Activated T-helper 2 cell treated with anti-CD3 and anti-CD28 coated beads, Interferon-gamma antibody, Interleukin-2, Interleukin-4, amounts not matched to agents 10 μg/mL and 5 μg/mL and 100 μg/mL, durations not matched to agents 14 hours and 24 hours and 36 hours (primary cell): ENCODE measurements at regions not wholly inside any gene's neighbourhood (a gene's known extent, or its start where the extent isn't known, plus 50 kb on each side); places are given as distances from the start of the nearest gene placed in this dataset.

Source experiments
- DNase-seq: peaks from one replicate; pipeline ENCODE4 v3.0.0; 2021; ENCODE audit warnings: low spot score
- H3K27ac Mint-ChIP-seq: one replicate; pipeline ENCODE4 v1.8.0; 2021; ENCODE audit warnings: mixed read lengths
- H3K27me3 Mint-ChIP-seq: one replicate; pipeline ENCODE4 v1.8.0; 2021; ENCODE audit warnings: low read depth, mixed read lengths
- H3K36me3 Mint-ChIP-seq: one replicate; pipeline ENCODE4 v1.8.0; 2021; ENCODE audit warnings: low read depth, mixed read lengths
- H3K4me1 Mint-ChIP-seq: one replicate; pipeline ENCODE4 v1.8.0; 2021; ENCODE audit warnings: low read depth, mixed read lengths
- H3K4me3 Mint-ChIP-seq: one replicate; pipeline ENCODE4 v1.8.0; 2021; ENCODE audit warnings: low read depth, mild to moderate bottlenecking, moderate library complexity, mixed read lengths
- H3K9me3 Mint-ChIP-seq: one replicate; pipeline ENCODE4 v1.8.0; 2021; ENCODE audit warnings: mixed read lengths
- intact Hi-C: fragments of 100-400 bp; cut with micrococcal nuclease; formaldehyde crosslinking; loops from one replicate; pipeline ENCODE4 v1.15.1; 2023

DNA sequence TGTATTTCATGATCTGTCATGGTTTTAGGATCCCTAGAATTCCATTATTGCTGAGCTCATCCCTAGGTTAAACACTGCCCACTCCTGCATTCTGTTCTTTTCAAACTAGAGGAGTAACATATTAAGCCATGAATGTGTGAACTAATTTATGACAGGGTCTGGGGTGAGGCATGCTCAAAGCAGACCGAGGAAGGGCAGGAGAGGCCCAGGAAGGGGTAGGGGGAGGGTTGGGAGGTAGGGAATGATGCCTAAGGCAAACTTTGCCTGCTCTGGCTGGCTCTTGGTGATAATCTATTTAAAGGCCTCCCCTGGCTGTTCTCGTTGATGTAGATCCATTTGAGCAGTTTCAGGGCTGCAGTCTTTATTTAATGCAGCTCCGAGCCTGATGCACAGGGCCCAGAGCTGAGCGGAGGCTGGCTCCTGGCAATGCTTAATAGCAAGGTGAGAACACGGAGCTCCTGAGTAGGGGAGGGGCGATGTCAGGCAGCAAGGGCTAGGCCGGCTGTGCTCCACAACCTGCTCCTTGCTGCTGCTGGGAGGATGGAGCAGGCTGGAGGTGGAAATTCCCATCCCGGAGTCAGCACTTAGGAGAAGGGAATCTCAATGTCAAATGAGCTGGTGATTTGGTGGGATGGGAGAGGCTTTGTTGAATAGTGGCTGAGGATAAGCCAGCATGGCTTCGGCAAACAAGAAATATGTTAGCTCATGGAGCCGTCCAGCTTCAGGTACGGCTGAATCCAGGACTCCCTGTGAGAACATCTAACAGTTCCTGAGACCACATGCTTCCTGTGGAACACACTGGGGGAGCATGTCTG, 73.2 kb upstream of the UNC5A start:
- no peak for DNase-seq
- no peaks in the 10 kb centered on the region for H3K36me3 Mint-ChIP-seq
- H3K27me3 Mint-ChIP-seq = peaks cover 38% of the 10 kb centered on the region
- H3K9me3 Mint-ChIP-seq = no peaks in the 10 kb centered on the region
- no peak overlapping the region for H3K4me3 Mint-ChIP-seq
- intact Hi-C loops = no loop called here
- no peak overlapping the region for H3K27ac Mint-ChIP-seq
- H3K4me1 Mint-ChIP-seq = no peaks in the 10 kb centered on the region

DNA sequence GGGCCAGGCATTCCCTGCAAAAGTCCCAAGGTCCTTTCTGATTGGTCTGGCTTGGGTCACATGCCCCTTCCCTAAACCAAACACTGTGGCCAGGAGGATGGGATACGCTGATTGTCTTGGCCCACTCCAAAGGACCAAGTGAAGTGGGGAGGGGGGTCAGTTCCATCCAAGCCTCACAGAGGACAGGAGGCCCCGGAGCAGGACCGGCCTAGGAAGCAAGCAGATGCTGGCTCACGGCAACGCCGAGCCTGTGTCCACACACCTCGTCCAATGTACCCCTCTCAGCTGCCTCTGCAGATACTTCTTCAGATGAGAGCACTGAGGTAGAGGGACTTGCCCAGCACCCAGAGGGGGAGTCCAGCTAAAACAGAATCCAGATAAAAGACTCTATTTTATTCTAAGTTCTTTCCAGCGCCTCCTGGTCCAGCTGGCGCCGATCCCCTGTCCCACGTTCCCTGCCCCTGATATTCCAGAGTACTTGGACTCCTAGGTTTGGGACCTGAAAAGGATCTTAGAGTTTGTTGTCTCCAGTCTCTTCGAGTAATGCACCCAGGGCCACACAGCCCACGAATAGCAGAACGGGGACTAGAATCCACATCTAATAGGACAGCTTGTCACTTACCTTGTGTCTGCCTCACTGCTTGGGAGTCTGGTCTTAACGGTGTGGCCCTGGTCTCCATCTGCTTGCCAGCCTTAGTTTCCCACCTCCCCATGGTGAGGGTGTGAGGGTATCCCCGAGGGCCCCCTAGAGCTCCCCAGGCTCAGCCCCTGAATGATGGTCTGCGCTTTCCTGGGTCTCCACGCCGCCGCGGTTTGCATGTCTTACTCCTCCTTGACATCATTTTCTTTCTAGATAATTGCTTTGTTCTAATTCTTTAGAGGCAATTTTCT, 72.4 kb upstream of the UNC5A start:
- Mint-ChIP-seq H3K9me3 (no peaks in the 10 kb centered on the region), H3K36me3 (no peaks in the 10 kb centered on the region), H3K4me1 (no peaks in the 10 kb centered on the region), H3K27ac (no peak overlapping the region), H3K27me3 (peaks cover 44% of the 10 kb centered on the region), H3K4me3 (no peak overlapping the region)
- DNase-seq = no peak
- intact Hi-C loops = no loop called here

GRCh38 chr5:176738637-176739250, 71.6 kb upstream of the UNC5A start:
- no peaks in the 10 kb centered on the region for H3K36me3 Mint-ChIP-seq
- peaks cover 47% of the 10 kb centered on the region for H3K27me3 Mint-ChIP-seq
- no peaks in the 10 kb centered on the region for H3K9me3 Mint-ChIP-seq
- intact Hi-C loops = no loop called here
- no peak overlapping the region for H3K27ac Mint-ChIP-seq
- H3K4me1 Mint-ChIP-seq = no peaks in the 10 kb centered on the region
- no peak overlapping the region for H3K4me3 Mint-ChIP-seq
- no peak for DNase-seq

DNA sequence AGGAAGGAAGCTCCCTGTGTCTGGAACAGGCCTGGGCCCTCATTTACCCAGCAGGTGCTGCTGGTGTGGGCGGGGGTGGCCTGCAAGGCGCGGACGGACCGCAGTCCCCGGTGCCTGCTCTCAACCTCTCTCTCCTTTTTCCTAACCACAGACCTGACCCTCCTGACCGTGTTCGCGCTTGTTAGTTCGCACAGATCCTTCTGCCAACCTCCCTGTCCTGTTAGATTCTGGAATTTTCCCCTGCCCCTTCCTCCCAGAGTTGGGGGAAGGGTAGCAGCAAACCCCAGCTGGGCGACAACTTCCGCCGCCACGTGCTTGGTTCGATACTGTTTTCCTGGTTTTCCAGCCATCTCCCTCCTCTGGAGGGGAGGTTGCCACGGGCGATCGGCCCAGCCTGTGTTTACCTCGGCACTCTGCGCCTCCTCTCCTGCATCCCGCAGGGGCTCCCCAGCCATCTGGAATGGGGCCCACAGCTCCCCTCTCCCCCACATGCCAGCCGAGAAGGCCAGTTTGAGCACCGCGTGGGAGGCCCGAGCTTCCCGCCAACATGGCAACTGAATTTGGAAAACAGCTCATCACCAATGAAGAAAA, 70.8 kb upstream of the UNC5A start:
- Mint-ChIP-seq H3K27ac (no peak overlapping the region), H3K4me3 (no peak overlapping the region), H3K27me3 (peaks cover 56% of the 10 kb centered on the region), H3K4me1 (no peaks in the 10 kb centered on the region), H3K36me3 (no peaks in the 10 kb centered on the region), H3K9me3 (no peaks in the 10 kb centered on the region)
- intact Hi-C loops = no loop called here
- DNase-seq = no peak

GRCh38 chr5:176740131-176740701, 70.1 kb upstream of the UNC5A start:
- H3K4me1 Mint-ChIP-seq = no peaks in the 10 kb centered on the region
- H3K9me3 Mint-ChIP-seq = no peaks in the 10 kb centered on the region
- H3K27me3 Mint-ChIP-seq = peaks cover 62% of the 10 kb centered on the region
- no peaks in the 10 kb centered on the region for H3K36me3 Mint-ChIP-seq
- intact Hi-C loops = no loop called here
- no peak for DNase-seq
- no peak overlapping the region for H3K27ac Mint-ChIP-seq
- no peak overlapping the region for H3K4me3 Mint-ChIP-seq

DNA sequence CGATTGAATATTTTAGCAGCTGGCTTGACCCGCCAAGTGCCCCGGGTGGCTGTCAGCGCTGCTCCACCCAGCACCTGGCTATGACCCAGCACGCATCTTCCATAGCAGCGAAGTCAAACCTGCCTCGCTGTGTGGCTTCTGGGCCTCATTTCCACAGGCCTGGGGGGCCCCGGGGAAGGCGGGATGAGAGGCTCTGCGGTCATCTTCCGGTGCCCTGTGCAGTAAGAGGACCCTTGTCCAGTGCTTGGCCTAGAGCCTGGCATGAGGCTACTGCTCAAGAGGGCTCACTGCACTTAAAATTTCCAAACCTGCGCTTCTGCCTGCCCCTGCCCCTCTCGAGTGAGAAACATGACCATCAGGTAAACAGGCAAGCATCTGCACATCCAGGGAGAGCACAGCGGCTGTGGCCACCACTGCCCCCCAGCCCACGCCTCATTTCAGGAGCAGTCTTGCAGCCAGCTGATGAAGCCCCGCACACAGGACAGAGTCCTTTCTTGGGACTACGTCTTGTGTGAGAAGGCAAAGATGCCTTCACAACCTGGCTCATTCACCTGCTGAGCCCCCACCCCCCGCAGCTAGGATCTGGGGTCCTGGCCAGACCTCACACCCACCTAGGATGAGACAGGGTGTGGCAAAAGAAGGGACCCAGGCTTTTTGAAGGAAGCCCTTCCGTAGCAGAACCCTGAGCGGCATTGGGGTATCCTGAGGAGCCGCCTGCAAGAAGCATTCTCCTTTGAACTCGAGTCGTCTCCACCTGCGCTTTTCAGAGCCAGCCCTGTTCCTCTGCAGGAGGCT, 69.5 kb upstream of the UNC5A start:
- intact Hi-C loops = no loop called here
- no peak overlapping the region for H3K27ac Mint-ChIP-seq
- peaks cover 4% of the 10 kb centered on the region for H3K4me1 Mint-ChIP-seq
- H3K27me3 Mint-ChIP-seq = peaks cover 64% of the 10 kb centered on the region
- peak; percentile 3 for DNase-seq
- H3K4me3 Mint-ChIP-seq = no peak overlapping the region
- no peaks in the 10 kb centered on the region for H3K36me3 Mint-ChIP-seq
- H3K9me3 Mint-ChIP-seq = no peaks in the 10 kb centered on the region

DNA sequence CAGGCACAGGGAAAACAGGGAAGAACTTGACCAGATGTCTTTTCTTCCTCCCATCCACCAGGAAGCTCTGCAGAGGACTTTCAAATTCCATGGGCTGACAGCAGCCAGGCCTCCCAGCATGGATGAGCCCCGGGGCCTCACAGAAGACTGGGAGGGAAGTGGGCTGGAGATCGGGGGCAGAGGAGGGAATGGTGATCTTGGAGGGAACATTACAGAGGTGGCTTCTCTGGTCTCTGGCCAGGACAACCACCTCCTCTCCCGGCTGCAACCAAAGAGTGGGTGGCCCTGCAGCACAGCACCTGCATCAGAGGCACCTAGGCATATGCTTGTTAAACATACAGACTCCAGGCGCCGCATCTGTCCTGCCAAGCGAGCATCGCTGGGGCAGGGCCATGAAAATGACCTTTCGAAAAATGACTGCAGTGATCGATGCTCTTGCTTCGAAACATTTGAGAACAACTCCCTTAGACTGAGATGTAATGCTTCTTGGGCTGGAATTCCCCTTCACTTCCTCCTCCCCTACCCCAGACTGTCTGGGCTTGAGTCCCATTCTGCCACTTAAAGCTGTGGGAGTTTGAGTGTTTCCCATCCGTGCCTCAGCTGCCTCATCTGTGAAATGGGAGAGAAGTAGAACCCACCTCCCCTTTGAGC, 68.7 kb upstream of the UNC5A start:
- Mint-ChIP-seq H3K27ac (no peak overlapping the region), H3K27me3 (peaks cover 69% of the 10 kb centered on the region), H3K36me3 (no peaks in the 10 kb centered on the region), H3K4me3 (no peak overlapping the region), H3K9me3 (no peaks in the 10 kb centered on the region), H3K4me1 (peaks cover 7% of the 10 kb centered on the region)
- DNase-seq = peak; percentile 6
- intact Hi-C loops = no loop called here

- intact Hi-C loops = no loop called here
- peaks cover 68% of the 10 kb centered on the region for H3K27me3 Mint-ChIP-seq
- H3K4me3 Mint-ChIP-seq = no peak overlapping the region
- no peaks in the 10 kb centered on the region for H3K36me3 Mint-ChIP-seq
- DNase-seq = no peak
- H3K4me1 Mint-ChIP-seq = peaks cover 7% of the 10 kb centered on the region
- no peaks in the 10 kb centered on the region for H3K9me3 Mint-ChIP-seq
- no peak overlapping the region for H3K27ac Mint-ChIP-seq
These were observed 67.9 kb upstream of the UNC5A start for GRCh38 chr5:176742246-176743105.

GRCh38 chr5:176743136-176743861, 67.1 kb upstream of the UNC5A start:
- peaks cover 67% of the 10 kb centered on the region for H3K27me3 Mint-ChIP-seq
- no peaks in the 10 kb centered on the region for H3K9me3 Mint-ChIP-seq
- no peak for DNase-seq
- peaks cover 7% of the 10 kb centered on the region for H3K4me1 Mint-ChIP-seq
- H3K36me3 Mint-ChIP-seq = no peaks in the 10 kb centered on the region
- no peak overlapping the region for H3K4me3 Mint-ChIP-seq
- intact Hi-C loops = no loop called here
- no peak overlapping the region for H3K27ac Mint-ChIP-seq

DNA sequence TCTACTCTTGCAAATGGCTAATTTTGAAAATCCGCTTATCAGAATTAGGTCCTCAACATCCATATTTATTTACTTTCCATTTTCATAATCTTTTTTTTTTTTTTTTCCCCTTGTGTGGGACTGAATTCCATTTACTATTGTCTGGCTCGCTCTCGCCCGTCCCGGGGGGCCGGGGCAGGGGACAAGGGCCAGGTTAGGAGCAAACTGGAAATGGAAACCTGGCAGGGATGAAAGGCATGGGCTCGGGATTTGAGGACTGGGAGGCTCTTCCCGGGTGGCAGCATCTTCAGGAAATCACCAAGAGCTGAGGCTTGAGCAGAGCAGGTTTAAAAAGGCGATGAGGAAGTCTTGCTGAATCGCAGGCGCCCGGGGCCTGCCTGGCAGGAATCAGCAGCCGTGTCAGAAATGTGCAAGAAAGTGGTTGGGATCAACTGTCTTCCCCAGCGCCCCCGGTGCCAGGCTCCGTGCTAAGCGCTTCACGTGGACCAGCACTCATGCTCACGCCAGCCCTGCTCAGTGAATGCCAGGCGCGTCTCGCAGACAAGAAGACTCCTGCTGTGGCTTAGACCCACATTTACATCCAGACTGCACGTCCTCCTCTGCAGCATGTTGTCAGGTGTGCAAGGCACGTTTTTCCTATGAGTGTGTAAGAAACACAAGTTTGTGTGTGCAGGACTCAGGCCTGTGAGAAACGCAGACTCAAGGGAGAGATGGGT, 66.3 kb upstream of the UNC5A start:
- Mint-ChIP-seq H3K4me3 (no peak overlapping the region), H3K36me3 (no peaks in the 10 kb centered on the region), H3K27me3 (peaks cover 63% of the 10 kb centered on the region), H3K27ac (no peak overlapping the region), H3K9me3 (no peaks in the 10 kb centered on the region), H3K4me1 (peaks cover 7% of the 10 kb centered on the region)
- DNase-seq = no peak
- intact Hi-C loops = no loop called here
